ENCODE measurements at regions not wholly inside any gene's neighbourhood (a gene's known extent, or its start where the extent isn't known, plus 50 kb on each side); places are given as distances from the start of the nearest gene placed in this dataset.

- Mint-ChIP-seq H3K27ac (ENCODE audit: unreplicated experiment) (no peak overlapping the region), H3K4me1 (ENCODE audit: low read depth) (peaks cover 15% of the 10 kb centered on the region), H3K36me3 (ENCODE audit: low read depth) (peaks cover 7% of the 10 kb centered on the region), H3K27me3 (ENCODE audit: low read depth) (no peaks in the 10 kb centered on the region), H3K4me3 (ENCODE audit: unreplicated experiment) (no peak overlapping the region), H3K9me3 (ENCODE audit: low read depth) (peaks cover 11% of the 10 kb centered on the region)
- TF ChIP-seq CTCF (IDR thresholded peaks at IDR 0.05): no peak
- DNase-seq (ENCODE audit: low spot score): no peak
Observed at GRCh38 chr10:113335592-113335991, 217.3 kb upstream of the HABP2 start.

DNA sequence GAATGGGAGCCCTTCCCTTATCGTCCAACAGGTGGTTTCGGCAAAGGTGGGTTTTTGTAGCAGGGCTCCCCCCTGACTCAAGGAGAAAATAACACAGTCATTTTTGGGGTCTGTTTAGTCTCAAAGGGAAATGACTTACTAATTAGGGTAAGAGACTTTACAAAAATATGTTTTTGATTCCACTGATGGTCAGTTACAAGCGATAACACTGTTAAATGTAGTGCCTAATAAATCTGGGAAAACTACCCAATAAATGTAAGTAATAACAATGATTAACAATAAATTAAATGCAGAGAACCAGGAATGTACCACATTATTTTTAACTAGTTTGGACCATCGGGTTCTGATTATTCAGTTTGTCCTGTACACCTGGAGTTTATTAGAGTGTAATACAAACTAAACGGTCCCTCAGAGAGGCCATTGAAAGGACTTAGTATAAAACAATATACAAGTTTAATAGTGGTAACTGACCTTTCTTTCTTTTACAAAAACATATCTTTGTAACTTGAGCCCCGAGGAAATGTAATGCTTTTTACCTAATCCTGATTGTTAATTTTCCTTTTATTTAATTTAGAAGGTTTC lies 216.2 kb upstream of the HABP2 start:
- no peak for TF ChIP-seq CTCF (IDR thresholded peaks at IDR 0.05)
- Mint-ChIP-seq H3K4me3 (ENCODE audit: unreplicated experiment) (no peak overlapping the region), H3K9me3 (ENCODE audit: low read depth) (peaks cover 11% of the 10 kb centered on the region), H3K27me3 (ENCODE audit: low read depth) (no peaks in the 10 kb centered on the region), H3K36me3 (ENCODE audit: low read depth) (peaks cover 7% of the 10 kb centered on the region), H3K4me1 (ENCODE audit: low read depth) (peaks cover 15% of the 10 kb centered on the region), H3K27ac (ENCODE audit: unreplicated experiment) (no peak overlapping the region)
- no peak for DNase-seq (ENCODE audit: low spot score)

- H3K36me3 Mint-ChIP-seq (ENCODE audit: low read depth): peaks cover 8% of the 10 kb centered on the region
- H3K27me3 Mint-ChIP-seq (ENCODE audit: low read depth): no peaks in the 10 kb centered on the region
- peaks cover 11% of the 10 kb centered on the region for H3K9me3 Mint-ChIP-seq (ENCODE audit: low read depth)
- no peak overlapping the region for H3K27ac Mint-ChIP-seq (ENCODE audit: unreplicated experiment)
- H3K4me3 Mint-ChIP-seq (ENCODE audit: unreplicated experiment): no peak overlapping the region
- TF ChIP-seq CTCF (IDR thresholded peaks at IDR 0.05): no peak
- peaks cover 15% of the 10 kb centered on the region for H3K4me1 Mint-ChIP-seq (ENCODE audit: low read depth)
- no peak for DNase-seq (ENCODE audit: low spot score)
Observed at GRCh38 chr10:113337142-113337541, 215.7 kb upstream of the HABP2 start.

- TF ChIP-seq CTCF (IDR thresholded peaks at IDR 0.05): no peak
Observed at GRCh38 chr10:113339121-113339520, 213.7 kb upstream of the HABP2 start.

DNA sequence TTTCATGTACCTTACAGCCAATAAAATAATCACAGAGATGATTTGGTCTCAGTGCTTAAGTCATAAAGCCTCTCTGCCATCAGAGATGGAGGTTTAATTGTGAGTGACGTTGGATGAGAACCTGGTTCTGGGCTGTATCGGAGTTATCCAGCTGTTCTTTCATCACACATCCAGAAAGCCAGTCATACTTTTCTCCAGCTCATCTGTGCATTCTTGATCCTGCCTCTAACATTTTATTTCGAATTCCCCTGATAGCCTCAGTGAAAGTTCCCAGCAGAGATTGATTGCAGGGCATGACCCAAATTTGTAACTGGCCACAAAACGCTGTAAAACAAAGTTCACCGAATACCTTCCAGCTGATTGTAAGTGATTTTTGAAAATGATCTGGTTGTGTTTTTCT lies 212.6 kb upstream of the HABP2 start:
- Mint-ChIP-seq H3K27ac (ENCODE audit: unreplicated experiment) (no peak overlapping the region), H3K9me3 (ENCODE audit: low read depth) (peaks cover 7% of the 10 kb centered on the region), H3K36me3 (ENCODE audit: low read depth) (peaks cover 1% of the 10 kb centered on the region), H3K4me3 (ENCODE audit: unreplicated experiment) (no peak overlapping the region), H3K27me3 (ENCODE audit: low read depth) (no peaks in the 10 kb centered on the region), H3K4me1 (ENCODE audit: low read depth) (peaks cover 14% of the 10 kb centered on the region)
- DNase-seq (ENCODE audit: low spot score): no peak
- no peak for TF ChIP-seq CTCF (IDR thresholded peaks at IDR 0.05)

More at GRCh38 chr10:113339121-113339520, 213.7 kb upstream of the HABP2 start:
- H3K27ac Mint-ChIP-seq (ENCODE audit: unreplicated experiment): no peak overlapping the region
- H3K4me1 Mint-ChIP-seq (ENCODE audit: low read depth): peaks cover 15% of the 10 kb centered on the region
- H3K27me3 Mint-ChIP-seq (ENCODE audit: low read depth): no peaks in the 10 kb centered on the region
- peaks cover 10% of the 10 kb centered on the region for H3K9me3 Mint-ChIP-seq (ENCODE audit: low read depth)
- no peak for DNase-seq (ENCODE audit: low spot score)
- H3K4me3 Mint-ChIP-seq (ENCODE audit: unreplicated experiment): no peak overlapping the region
- H3K36me3 Mint-ChIP-seq (ENCODE audit: low read depth): peaks cover 6% of the 10 kb centered on the region
